GF-D8 (cell line): ENCODE measurements at regions not wholly inside any gene's neighbourhood (a gene's known extent, or its start where the extent isn't known, plus 50 kb on each side); places are given as distances from the start of the nearest gene placed in this dataset.
"Not testable (repeated sequence)": the region's sequence is repeated elsewhere in the genome, so short reads cannot be mapped to it uniquely, and the experiment has no call there.

ENCODE experiments used
- DNase-seq: peaks from one replicate; lab custom pipeline; 2025; lab: John Stamatoyannopoulos, UW

GRCh38 chrX:1778817-1779216 lies 164.0 kb downstream of the ASMT start:
- no peak for DNase-seq

DNA sequence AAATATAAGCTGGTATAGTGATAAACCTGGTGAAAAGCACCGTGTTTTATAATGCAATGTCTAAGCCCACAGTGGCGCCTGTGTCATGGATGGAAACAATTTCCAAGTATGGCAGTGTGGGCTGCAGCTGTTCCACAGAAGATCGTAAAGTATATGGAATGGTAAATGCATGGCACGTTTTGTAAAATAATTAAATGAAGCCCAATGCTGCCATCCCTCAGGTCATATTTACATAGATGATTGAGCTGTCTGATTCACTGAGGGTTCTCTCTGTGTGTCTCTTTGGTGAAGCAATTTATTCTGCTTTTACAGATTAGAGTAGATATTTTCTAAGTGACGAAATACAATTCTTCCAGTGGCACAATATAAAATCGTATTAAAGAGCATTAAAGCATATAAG lies 164.8 kb downstream of the ASMT start:
- no peak for DNase-seq

- no peak for DNase-seq
These were observed 166.9 kb downstream of the ASMT start for GRCh38 chrX:1781766-1782165.

DNA sequence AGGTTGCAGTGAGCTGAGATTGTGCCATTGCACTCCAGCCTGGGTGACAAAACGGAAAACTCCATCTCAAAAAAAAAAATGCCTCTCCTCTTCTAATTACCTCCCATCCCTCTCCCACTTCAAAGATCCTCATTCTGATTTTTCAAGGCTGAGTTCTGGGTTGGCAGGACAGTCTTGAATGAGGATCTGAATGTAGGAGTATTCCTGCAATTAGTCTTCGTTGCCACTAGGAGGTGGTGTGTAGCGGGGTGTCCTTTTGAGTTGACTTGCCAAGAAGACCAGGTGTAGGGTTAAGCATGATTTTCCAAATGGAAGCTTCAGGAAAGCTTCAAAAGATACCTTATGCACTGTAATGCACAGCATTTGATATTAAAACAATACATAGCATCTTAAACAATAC lies 169.9 kb downstream of the ASMT start:
- no peak for DNase-seq

DNA sequence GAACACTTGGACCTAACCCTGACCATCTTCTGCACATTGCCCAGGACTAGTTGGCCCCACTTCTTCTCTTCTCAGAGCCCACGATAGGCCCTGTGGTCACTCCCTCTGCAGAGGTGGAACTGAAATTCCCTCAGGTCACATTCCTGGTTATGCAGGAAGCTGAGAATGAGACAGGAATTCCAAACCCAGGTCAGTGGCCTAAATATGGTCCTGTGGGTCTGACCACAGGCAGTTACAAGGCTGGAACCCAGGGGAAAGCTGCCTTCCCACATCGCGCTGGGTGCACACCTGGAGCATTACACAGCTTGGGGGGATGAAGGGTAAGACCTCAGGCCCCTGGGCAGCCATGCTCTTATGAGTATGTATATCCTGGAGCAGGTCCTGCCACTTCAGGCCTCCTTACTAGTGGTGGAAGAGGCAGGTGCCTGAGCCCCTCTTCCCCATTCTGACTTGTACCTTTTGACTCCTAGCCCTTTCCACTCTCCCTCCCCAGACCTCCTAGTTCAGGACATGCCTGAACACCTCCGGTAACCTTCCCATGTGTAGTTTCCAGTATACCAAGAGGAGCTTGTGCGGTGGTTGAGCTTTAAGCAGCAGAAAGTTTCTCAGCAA lies 173.5 kb downstream of the ASMT start:
- DNase-seq: no peak

DNA sequence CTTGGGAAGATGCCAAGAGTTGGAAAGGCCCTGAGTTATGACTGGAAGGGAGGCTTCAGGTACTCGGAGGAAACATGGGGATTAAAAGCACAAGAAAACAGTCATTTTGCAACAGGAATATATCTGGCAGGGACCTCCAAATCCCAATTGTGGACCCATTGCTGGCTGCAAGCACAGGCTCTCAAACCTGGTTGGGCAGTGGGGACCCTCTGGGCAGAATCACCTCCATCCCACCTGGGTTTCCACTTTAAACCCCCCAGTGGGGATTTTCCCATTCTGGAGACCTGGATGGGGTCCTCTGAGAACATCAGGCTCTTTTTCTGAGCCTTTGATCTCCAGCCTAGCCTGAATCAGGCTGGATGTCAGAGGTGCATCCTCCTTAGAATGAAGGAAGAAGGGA lies 177.8 kb downstream of the ASMT start:
- DNase-seq: no peak

DNA sequence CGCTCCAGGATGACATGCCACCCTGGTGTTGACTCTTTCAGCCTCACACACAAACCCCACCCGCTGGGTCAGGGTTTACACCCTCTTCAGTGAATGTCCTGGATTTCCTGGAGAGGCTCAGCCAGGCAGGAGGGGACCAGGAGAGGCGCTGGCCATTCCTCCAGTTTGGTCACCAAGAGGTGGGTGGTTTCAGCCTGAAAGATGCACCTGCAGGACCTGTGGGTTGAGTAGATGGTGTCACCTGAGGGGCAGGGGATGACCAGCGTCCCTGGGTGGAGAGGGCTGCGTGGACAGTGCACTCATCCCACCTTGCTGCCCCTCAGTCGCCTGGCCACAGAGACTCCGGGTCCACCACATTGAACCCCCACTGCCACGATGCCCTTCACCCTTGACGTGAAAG lies 179.7 kb downstream of the ASMT start:
- DNase-seq: no peak

DNA sequence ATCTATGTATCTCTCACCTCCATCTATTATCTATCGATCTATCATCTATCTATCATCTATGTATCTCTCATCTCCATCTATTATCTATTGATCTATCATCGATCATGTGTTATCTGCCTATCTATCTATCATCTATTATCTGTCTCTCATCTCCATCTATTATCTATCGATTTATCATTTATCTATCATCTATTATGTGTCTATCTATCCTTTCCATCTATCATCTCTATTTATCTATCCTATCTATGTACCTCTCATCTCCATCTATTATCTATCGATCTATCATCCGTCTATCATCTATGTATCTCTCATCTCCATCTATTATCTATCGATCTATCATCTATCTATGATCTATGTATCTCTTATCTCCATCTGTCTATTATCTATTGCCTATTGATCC lies 188.1 kb downstream of the ASMT start:
- DNase-seq: no peak

DNA sequence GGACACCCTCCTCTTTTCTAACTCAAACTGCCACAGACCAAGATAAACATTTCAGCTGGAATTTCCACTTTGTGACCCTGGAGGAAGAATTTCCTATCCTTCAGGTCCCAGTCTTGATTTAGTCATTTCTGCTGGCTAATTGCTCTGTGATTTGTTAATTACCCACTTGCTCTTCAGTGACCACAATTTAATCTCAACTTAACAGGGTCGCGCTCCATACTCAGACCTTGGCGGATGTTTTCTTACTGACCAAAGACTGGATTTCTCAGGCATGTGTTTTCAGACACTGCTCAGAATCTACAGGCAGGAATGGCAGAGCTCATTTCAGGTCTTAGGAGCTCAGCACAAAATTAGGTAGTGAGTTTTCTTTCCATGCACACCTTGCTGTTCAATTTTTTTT lies 188.9 kb downstream of the ASMT start:
- no peak for DNase-seq

DNA sequence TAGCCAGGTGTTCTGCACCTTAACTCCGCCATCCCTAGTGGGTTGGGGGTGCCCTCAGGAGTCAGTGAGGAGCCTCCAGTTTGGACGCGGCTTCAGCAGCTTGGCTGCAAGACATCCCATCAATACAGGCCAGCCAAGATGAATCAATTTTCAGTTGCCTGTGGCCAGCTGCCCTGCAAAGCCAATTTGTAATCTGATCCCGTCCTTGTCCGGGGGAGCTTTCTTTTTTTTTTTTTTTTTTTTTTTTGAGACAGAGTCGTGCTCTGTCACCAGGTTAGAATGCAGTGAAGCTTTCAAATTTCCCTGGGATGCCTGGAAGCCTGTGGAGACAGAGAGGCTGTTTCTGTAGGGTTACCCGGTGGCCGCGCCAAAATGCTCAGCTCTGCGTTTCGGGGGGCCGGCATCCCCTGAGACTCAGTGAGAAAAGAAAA lies 192.5 kb downstream of the ASMT start:
- DNase-seq: no peak

- no peak for DNase-seq
These were observed 194.7 kb downstream of the ASMT start for GRCh38 chrX:1809581-1809980.

DNA sequence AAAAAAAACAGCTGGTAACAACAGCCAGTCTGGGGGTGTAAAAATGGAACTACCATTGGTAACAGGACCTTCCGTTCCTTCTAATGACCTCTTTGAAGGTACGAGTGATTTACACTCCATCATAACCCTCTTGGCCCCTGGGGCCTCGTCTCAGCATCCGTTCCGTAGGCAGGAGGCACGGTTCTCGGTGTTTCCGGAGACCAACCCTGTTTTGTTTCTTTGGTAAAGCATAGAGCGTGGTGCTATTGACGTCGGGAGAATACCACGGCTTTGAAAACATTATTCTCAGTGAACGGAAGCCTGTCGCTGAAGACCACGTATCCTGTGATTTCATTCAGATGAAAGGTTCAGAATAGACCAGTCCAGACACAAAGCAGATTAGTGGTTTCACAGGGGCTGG lies 198.9 kb downstream of the ASMT start:
- DNase-seq: no peak

- no peak for DNase-seq
These were observed 200.8 kb downstream of the ASMT start for GRCh38 chrX:1815456-1816175.

GRCh38 chrX:1816387-1816982 lies 201.6 kb downstream of the ASMT start:
- DNase-seq: not testable (repeated sequence)

GRCh38 chrX:1821846-1822245 lies 207.0 kb downstream of the ASMT start:
- DNase-seq: no peak

DNA sequence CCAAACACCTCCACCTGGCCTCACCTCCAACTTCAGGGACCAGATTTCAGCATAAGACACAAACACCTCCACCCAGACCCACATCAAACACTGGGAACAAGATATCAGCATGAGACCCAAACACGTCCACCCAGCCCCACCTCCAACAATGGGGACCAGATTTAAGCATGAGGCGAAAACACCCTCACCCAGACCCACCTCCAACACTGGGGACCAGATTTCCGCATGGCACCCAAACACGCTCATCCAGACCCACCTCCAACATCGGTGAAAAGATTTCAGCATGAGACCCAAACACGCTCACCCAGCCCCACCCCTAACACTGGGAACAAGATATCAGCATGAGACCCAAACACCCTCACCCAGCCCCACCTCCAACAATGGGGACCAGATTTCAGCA lies 210.0 kb downstream of the ASMT start:
- no peak for DNase-seq

DNA sequence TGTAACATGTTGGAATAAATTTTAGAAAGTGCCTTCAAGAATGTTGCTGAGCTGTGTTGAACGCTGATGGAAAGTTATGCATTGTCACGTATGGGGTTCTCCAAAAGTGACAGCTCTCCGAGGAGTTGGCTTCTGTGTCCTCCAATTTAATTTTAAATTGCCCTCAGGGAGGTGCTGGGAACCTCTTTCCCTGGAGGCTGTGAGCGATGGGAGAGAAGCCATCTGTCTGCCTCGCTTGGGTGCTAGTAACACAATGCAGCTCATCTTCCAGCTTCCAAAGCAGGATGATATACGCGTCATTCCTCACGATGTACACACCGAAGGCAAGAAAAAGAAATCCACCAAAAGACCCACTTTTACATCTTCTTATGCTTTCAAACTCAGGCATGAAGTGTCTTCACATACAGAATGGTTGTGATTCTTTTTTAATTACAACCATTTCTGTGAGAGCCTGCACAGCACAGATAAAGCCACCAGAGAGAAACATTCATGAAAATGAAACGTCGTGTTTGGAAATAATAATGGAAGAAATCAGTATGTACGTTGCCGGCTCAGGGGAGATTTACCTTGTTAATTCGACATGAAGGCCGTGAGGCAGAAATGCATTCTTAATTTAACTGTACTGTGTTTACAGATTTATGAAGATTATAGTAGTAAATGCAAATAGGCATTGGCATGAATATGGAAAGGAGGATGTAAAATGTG lies 218.9 kb downstream of the ASMT start:
- DNase-seq: no peak

DNA sequence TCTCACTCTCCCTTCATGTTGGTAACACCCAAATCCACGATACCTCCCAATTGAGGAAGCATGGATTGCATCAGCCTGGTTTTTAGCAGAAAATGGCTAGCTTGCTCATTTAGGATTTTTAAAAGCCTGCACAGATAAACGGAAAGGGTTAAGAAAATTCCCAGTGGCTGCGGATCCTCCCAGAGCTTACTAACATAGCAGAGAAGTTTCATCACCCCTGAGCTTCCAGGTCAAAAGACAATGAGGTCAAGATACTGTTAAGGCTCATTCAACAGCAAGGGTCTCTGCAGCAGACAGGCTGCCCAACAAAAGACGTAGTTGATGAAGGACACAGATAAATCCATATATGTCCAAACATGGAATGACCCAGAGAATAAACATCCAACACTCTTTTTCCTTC lies 220.2 kb downstream of the ASMT start:
- no peak for DNase-seq

DNA sequence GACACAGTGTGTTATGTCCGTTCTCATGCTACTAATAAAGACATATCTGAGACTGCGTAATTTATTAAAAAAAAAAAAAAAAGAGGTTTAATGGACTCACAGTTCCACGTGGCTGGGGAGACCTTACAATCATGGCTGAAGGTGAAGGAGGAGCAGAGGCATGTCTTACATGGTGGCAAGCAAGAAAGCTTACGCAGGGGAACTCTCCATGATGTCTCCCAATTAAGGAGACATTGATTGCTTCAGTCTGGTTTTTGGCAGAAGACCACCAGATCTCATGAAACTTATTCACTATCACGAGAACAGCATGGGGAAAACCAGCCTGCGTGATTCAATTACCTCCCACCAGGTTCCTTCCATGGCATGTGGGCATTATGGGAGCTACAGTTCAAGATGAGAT lies 221.8 kb downstream of the ASMT start:
- DNase-seq: no peak

- DNase-seq: no peak
These were observed 226.9 kb downstream of the ASMT start for GRCh38 chrX:1841746-1842145.

- DNase-seq: not testable (repeated sequence)
These were observed 232.1 kb downstream of the ASMT start for GRCh38 chrX:1847000-1847399.

- DNase-seq: not testable (repeated sequence)
These were observed 232.9 kb downstream of the ASMT start for GRCh38 chrX:1847790-1848189.

DNA sequence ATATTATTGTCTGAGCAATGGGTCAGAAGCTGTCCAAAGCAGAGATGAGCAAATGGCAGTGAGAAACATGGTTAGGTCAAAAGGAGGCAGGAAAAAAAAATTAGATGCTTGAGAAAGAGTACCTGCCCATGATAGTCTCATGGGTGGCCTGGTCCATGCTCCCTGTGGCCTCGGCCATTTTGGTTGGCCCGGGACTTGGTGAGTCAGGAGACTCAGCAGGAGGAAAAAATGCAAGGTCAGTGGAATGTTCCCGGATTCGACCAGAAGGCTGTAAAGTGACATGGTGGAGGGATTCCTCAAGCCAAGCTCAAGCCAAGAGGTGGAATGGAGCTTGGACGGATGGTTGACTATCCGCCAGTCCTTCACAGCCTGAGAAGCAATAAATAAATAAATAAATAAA lies 236.7 kb downstream of the ASMT start:
- no peak for DNase-seq
